HepG2 (cell line): ENCODE measurements at regions not wholly inside any gene's neighbourhood (a gene's known extent, or its start where the extent isn't known, plus 50 kb on each side); places are given as distances from the start of the nearest gene placed in this dataset.

ENCODE experiments used
- ATAC-seq: fragments of 200-7000 bp; cut with Tn5 transposase; 3 replicates; pipeline ENCODE4 v1.9.1; 2020; ENCODE audit warnings: mild to moderate bottlenecking, moderate library complexity
- BruUV-seq: library from RNA; stranded (reverse); fragments of 400-500 nt; replicated peaks from 2 replicates; lab custom pipeline; 2021; lab: Mats Ljungman, UMichigan
- CTCF ChIA-PET: fragments of 300-600 bp; formaldehyde crosslinking; extraction: SDS; loops from one replicate; lab custom pipeline; 2021; ENCODE audit warnings: low total read pairs, inconsistent platforms, low intra/inter-chr PET ratio; lab: Yijun Ruan, JAX
- POLR2A ChIA-PET: fragments of 350-600 bp; sonication (Branson Sonifier 250); formaldehyde crosslinking; loops from one replicate; lab custom pipeline; 2020; ENCODE audit warnings: antibody characterized with exemption, inconsistent platforms; lab: Yijun Ruan, JAX
- DNase-seq: peaks from one replicate; pipeline ENCODE4 v3.0.0-alpha.2; 2015; ENCODE audit warnings: low spot score
- FAIRE-seq: peaks from 3 replicates; lab custom pipeline; 2011; peaks lifted over from hg19 to GRCh38; lab: Jason Lieb, UNC
- H2AFZ ChIP-seq: one replicate; pipeline ENCODE4 v1.6.1; 2011; ENCODE audit warnings: low read length, inconsistent platforms
- H3K27ac ChIP-seq: fragments of 300-600 bp; 3 replicates; pipeline ENCODE4 v1.8.0; 2011; ENCODE audit warnings: mixed run types, mild to moderate bottlenecking, mixed read lengths, low read length, inconsistent platforms; ENCODE audit not compliant: insufficient read depth; ENCODE audit errors: extremely low read length
- H3K27me3 ChIP-seq, 2 experiments: fragments of 200-600 bp in 1 of 2; 2 replicates in 1 of 2; 3 replicates in 1 of 2; pipeline versions ENCODE4 v1.6.0 to v1.8.0; 2011; ENCODE audit warnings: low read length in 2 of 2, mild to moderate bottlenecking in 2 of 2, moderate library complexity in 2 of 2, inconsistent platforms in 1 of 2; ENCODE audit not compliant: insufficient read depth in 2 of 2, control insufficient read depth in 1 of 2
- H3K36me3 ChIP-seq, 2 experiments: fragments of 200-600 bp in 1 of 2; replicated peaks in 1 of 2; 2 replicates in 1 of 2; 3 replicates in 1 of 2; pipeline versions ENCODE4 v1.5.1 to v1.8.0; 2011; ENCODE audit warnings: low read length in 2 of 2, inconsistent platforms in 1 of 2; ENCODE audit not compliant: insufficient read depth in 2 of 2, control insufficient read depth in 1 of 2
- H3K4me1 ChIP-seq: 2 replicates; pipeline ENCODE4 v1.5.1; 2012; ENCODE audit warnings: low read length, inconsistent platforms; ENCODE audit not compliant: insufficient read depth
- H3K4me2 ChIP-seq: 2 replicates; pipeline ENCODE4 v1.6.0; 2011; ENCODE audit warnings: low read depth, low read length, inconsistent platforms
- H3K4me3 ChIP-seq, 3 experiments: fragments of 200-600 bp in 1 of 3; sonication (generic), shearing (Covaris generic) in 1 of 3; replicated peaks in 1 of 3; 2 replicates each; pipeline ENCODE4 v1.5.1; 2011 to 2016; ENCODE audit warnings: low read length in 3 of 3, inconsistent platforms in 2 of 3, low read depth in 2 of 3, mild to moderate bottlenecking in 2 of 3, control low read depth in 1 of 3, mixed read lengths in 1 of 3; ENCODE audit not compliant: insufficient read depth in 1 of 3
- H3K79me2 ChIP-seq: one replicate; pipeline ENCODE4 v1.6.1; 2011; ENCODE audit warnings: low read length, inconsistent platforms; ENCODE audit not compliant: insufficient read depth
- H3K9ac ChIP-seq: 2 replicates; pipeline ENCODE4 v1.6.0; 2011; ENCODE audit warnings: mild to moderate bottlenecking, low read depth, low read length, inconsistent platforms; ENCODE audit not compliant: insufficient read depth
- H3K9me3 ChIP-seq: 2 replicates; pipeline ENCODE4 v1.5.1; 2012; ENCODE audit warnings: mild to moderate bottlenecking, low read length
- H4K20me1 ChIP-seq: 2 replicates; pipeline ENCODE4 v1.6.0; 2011; ENCODE audit warnings: inconsistent platforms, mild to moderate bottlenecking, low read length, moderate library complexity; ENCODE audit not compliant: insufficient read depth
- HNRNPK ChIP-seq: fragments of 200-400 bp; formaldehyde crosslinking; IDR thresholded peaks from 2 replicates; pipeline ENCODE4 v1.6.1; 2018; ENCODE audit warnings: low read length, low read depth, moderate library complexity, mild to moderate bottlenecking; ENCODE audit not compliant: poor library complexity, severe bottlenecking
- IRF2 ChIP-seq: IDR thresholded peaks from 2 replicates; pipeline ENCODE4 v1.6.1; 2018; ENCODE audit warnings: missing genetic modification reagents, missing compliant biosample characterization
- JUNB ChIP-seq: sonication (generic); formaldehyde crosslinking; IDR thresholded peaks from 2 replicates; pipeline ENCODE4 v1.8.0; 2022; ENCODE audit warnings: missing genetic modification reagents, mild to moderate bottlenecking, borderline replicate concordance
- LRRFIP1 ChIP-seq: sonication (generic); formaldehyde crosslinking; conservative IDR thresholded peaks from 2 replicates; pipeline ENCODE4 v1.4.0; 2020; ENCODE audit warnings: missing genetic modification reagents
- RFXAP ChIP-seq: sonication (generic); formaldehyde crosslinking; IDR thresholded peaks from 2 replicates; pipeline ENCODE4 v1.4.0; 2020; ENCODE audit warnings: missing genetic modification reagents, borderline replicate concordance
- SNAPC2 ChIP-seq: sonication (generic); formaldehyde crosslinking; IDR thresholded peaks from 2 replicates; pipeline ENCODE4 v1.8.1; 2022; ENCODE audit warnings: mild to moderate bottlenecking, missing genetic modification reagents
- ZFP36L1 ChIP-seq: sonication (generic); formaldehyde crosslinking; IDR thresholded peaks from 2 replicates; pipeline ENCODE4 v1.8.0; 2022; ENCODE audit warnings: mild to moderate bottlenecking, missing genetic modification reagents, moderate library complexity
- ZNF331 ChIP-seq: sonication (generic); formaldehyde crosslinking; IDR thresholded peaks from 2 replicates; pipeline ENCODE4 v1.4.0; 2020; ENCODE audit warnings: missing genetic modification reagents
- ZNF335 ChIP-seq: sonication (generic); formaldehyde crosslinking; IDR thresholded peaks from 2 replicates; pipeline ENCODE4 v1.4.0; 2020; ENCODE audit warnings: missing genetic modification reagents
- ZNF75D ChIP-seq: sonication (generic); formaldehyde crosslinking; IDR thresholded peaks from 2 replicates; pipeline ENCODE4 v1.8.1; 2023; ENCODE audit warnings: missing genetic modification reagents, mild to moderate bottlenecking, borderline replicate concordance
- WGBS: methylation state at CpG from one replicate; pipeline ENCODE4 v1.1.6; 2017; ENCODE audit warnings: low lambda C conversion rate; 5-methylcytosine and 5-hydroxymethylcytosine counted together
- in situ Hi-C: cut with HindIII; loops from 2 replicates; pipeline ENCODE4 v1.10.0; 2017; ENCODE audit warnings: low pct_unique_long_range_greater_than_20kb; ENCODE audit not compliant: extremely low pct_ligation_motif_present
- intact Hi-C: fragments of 100-400 bp; cut with micrococcal nuclease; formaldehyde crosslinking; loops from one replicate; pipeline ENCODE4 v1.10.0; 2022; ENCODE audit not compliant: unreplicated experiment
- TF ChIP-seq, protein P1 (sequence below): sonication (generic); formaldehyde crosslinking; IDR thresholded peaks from 2 replicates; pipeline ENCODE4 v1.5.0; 2020; ENCODE audit warnings: missing genetic modification reagents
- TF ChIP-seq, protein P2 (sequence below): sonication (generic); formaldehyde crosslinking; IDR thresholded peaks from one replicate; pipeline ENCODE4 v1.5.1; 2020; ENCODE audit warnings: mild to moderate bottlenecking, missing genetic modification reagents; ENCODE audit errors: not compliant biosample characterization
- TF ChIP-seq, protein P3 (sequence below): sonication (generic); formaldehyde crosslinking; IDR thresholded peaks from 2 replicates; pipeline ENCODE4 v1.5.1; 2020; ENCODE audit warnings: mild to moderate bottlenecking, missing genetic modification reagents, moderate library complexity

DNA sequence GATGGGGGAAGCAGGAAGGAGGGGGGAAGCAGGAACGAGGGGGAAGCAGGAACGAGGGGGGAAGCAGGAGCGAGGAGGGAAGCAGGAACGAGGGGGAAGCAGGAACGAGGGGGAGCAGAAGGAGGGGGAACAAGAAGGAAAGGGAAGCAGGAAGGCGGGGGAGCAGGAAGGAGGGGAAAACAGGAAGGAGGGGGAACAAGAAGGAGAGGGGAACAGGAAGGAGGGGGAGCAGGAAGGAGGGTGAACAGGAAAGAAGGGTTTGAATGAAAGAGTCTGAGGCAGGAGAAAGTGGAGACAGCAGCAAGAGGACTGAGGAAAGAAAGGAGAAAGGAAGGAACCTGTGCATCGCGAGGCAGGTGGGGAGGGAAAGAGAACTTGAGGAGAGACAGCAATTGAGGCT, 256.6 kb downstream of the PTEN start:
- Histone ChIP-seq H3K27me3 (peaks cover 2 to 4% of the 10 kb centered on the region in 2 experiments; a peak in 2 of 5 replicates), H3K4me1 (no peaks in the 10 kb centered on the region), H2AFZ (no peak overlapping the region), H3K4me3 (no peak overlapping the region), H3K9ac (no peak overlapping the region), H3K9me3 (no peaks in the 10 kb centered on the region), H3K4me2 (no peak overlapping the region), H3K36me3 (no peaks in the 10 kb centered on the region), H4K20me1 (no peaks in the 10 kb centered on the region), H3K27ac (no peak overlapping the region), H3K79me2 (no peaks in the 10 kb centered on the region)
- 44% methylated on average over 8 of the region's 8 CpGs for WGBS
- intact Hi-C loops, result no loop called here
- ATAC-seq (no peak), DNase-seq (no peak), FAIRE-seq (no peak)
- CTCF ChIA-PET, result no interaction called here
- in situ Hi-C loops, result loop anchor here (25.0 kb wide), 1 partner anchor 458 kb away; the partner anchor contains the start of gene PAPSS2
- no TSS peak for BruUV-seq
- POLR2A ChIA-PET, result no interaction called here
- TF ChIP-seq SNAPC2 (CRISPR knock-in tag) (no peak), ZNF335 (CRISPR knock-in tag) (no peak), RFXAP (CRISPR knock-in tag) (no peak), IRF2 (CRISPR knock-in tag) (no peak), ZFP36L1 (no peak), HNRNPK (no peak), LRRFIP1 (CRISPR knock-in tag) (no peak), ZNF75D (CRISPR knock-in tag) (no peak), ZNF331 (CRISPR knock-in tag) (no peak), JUNB (no peak)
- TF ChIP-seq, protein P1, sequence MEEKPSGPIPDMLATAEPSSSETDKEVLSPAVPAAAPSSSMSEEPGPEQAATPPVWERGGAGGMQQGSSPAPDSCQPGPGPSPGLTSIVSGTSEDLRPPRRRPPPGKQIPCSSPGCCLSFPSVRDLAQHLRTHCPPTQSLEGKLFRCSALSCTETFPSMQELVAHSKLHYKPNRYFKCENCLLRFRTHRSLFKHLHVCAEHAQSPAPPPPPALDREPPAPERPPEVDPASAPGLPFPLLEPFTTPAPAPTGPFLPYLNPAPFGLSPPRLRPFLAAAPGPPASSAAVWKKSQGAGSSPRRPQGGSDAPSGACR, result no peak
- TF ChIP-seq, protein P2, sequence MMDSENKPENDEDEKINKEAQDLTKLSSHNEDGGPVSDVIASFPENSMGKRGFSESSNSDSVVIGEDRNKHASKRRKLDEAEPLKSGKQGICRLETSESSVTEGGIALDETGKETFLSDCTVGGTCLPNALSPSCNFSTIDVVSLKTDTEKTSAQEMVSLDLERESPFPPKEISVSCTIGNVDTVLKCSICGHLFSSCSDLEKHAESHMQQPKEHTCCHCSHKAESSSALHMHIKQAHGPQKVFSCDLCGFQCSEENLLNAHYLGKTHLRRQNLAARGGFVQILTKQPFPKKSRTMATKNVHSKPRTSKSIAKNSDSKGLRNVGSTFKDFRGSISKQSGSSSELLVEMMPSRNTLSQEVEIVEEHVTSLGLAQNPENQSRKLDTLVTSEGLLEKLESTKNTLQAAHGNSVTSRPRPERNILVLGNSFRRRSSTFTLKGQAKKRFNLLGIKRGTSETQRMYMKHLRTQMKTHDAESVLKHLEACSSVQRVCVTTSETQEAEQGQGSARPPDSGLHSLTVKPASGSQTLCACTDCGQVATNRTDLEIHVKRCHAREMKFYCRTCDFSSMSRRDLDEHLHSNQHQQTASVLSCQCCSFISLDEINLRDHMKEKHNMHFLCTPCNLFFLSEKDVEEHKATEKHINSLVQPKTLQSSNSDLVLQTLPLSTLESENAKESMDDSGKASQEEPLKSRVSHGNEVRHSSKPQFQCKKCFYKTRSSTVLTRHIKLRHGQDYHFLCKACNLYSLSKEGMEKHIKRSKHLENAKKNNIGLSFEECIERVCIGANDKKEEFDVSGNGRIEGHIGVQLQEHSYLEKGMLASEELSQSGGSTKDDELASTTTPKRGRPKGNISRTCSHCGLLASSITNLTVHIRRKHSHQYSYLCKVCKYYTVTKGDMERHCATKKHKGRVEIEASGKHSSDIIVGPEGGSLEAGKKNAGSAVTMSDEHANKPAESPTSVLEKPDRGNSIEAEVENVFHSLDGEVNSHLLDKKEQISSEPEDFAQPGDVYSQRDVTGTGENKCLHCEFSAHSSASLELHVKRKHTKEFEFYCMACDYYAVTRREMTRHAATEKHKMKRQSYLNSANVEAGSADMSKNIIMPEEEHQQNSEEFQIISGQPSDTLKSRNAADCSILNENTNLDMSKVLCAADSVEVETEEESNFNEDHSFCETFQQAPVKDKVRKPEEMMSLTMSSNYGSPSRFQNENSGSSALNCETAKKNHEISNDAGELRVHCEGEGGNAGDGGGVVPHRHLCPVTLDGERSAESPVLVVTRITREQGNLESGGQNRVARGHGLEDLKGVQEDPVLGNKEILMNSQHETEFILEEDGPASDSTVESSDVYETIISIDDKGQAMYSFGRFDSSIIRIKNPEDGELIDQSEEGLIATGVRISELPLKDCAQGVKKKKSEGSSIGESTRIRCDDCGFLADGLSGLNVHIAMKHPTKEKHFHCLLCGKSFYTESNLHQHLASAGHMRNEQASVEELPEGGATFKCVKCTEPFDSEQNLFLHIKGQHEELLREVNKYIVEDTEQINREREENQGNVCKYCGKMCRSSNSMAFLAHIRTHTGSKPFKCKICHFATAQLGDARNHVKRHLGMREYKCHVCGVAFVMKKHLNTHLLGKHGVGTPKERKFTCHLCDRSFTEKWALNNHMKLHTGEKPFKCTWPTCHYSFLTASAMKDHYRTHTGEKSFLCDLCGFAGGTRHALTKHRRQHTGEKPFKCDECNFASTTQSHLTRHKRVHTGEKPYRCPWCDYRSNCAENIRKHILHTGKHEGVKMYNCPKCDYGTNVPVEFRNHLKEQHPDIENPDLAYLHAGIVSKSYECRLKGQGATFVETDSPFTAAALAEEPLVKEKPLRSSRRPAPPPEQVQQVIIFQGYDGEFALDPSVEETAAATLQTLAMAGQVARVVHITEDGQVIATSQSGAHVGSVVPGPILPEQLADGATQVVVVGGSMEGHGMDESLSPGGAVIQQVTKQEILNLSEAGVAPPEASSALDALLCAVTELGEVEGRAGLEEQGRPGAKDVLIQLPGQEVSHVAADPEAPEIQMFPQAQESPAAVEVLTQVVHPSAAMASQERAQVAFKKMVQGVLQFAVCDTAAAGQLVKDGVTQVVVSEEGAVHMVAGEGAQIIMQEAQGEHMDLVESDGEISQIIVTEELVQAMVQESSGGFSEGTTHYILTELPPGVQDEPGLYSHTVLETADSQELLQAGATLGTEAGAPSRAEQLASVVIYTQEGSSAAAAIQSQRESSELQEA (CRISPR knock-in tag), result no peak
- TF ChIP-seq, protein P3, sequence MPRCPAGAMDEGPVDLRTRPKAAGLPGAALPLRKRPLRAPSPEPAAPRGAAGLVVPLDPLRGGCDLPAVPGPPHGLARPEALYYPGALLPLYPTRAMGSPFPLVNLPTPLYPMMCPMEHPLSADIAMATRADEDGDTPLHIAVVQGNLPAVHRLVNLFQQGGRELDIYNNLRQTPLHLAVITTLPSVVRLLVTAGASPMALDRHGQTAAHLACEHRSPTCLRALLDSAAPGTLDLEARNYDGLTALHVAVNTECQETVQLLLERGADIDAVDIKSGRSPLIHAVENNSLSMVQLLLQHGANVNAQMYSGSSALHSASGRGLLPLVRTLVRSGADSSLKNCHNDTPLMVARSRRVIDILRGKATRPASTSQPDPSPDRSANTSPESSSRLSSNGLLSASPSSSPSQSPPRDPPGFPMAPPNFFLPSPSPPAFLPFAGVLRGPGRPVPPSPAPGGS (CRISPR knock-in tag), result no peak
